ENCODE measurements at regions not wholly inside any gene's neighbourhood (a gene's known extent, or its start where the extent isn't known, plus 50 kb on each side); places are given as distances from the start of the nearest gene placed in this dataset.
"Not testable (repeated sequence)": the region's sequence is repeated elsewhere in the genome, so short reads cannot be mapped to it uniquely, and the experiment has no call there.

DNA sequence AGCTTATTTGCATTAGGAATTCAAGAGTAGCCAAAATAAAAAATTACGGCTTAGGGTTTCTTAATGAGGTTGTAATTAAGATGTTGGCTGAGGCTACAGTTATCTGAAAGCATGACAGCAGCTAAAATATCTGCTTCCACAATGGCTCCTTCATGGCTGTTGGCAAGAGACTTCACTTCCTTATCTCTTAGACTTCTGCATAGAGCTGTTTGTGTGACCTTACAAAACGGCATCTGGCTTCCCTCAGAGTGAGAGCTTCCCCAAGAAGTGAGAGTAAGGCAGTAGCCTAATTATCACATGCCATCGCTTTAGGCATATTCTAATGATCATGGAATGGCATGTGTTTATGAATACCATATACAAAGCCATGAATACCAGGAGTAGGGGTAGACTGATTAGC, 57.6 kb downstream of the CCDC59 start:
- DNase-seq: no peak

DNA sequence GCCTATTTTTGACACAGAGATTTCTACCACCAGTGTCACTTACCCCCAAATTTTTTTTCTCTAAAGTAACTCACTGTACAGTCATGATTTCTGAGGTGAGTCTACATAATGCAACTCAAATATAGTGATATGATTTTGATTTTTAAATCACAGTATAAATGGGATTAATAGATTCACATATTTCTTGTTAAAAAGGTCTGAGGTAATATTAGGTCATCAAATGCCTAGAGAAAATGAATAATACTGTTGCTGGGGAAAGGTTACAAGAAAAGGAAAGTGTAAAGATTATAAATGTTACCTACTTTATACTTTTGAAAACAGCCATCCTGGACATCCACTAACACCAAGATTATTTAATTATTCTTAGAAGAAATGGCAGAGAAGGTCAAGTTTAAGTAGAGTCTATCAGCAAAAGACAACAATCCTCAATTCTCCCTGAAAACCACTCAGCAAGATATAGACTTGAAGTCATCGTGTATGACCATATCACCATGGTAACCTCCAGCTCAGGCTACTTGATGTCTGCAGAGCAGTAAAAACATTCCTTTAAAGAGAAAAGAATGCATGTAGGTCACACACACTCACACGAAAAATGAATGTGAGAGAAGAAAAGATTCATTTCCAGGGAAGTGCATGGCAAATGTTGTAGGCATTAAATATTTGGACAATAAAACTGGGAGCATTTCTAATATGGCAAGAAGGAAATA, 58.7 kb downstream of the CCDC59 start:
- no peak for DNase-seq

DNA sequence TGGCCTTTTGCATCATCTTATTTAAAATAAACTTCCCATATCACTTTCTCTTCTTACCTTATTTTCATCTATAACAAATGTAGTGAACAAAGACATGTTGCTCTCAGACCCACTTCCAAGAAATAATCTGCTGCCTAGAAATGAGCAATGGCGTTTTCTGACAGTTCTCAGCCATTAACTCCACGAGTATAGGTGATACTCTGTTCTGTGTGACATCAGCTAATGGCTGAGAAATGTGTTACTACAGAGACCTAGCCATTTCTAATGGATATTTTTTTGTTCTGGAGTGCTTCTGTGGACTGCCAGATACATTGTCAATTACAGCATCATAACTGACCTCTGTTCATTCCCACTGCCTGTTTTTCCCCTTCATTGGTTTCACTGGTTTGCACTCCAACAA, 67.8 kb downstream of the CCDC59 start:
- DNase-seq: no peak

DNA sequence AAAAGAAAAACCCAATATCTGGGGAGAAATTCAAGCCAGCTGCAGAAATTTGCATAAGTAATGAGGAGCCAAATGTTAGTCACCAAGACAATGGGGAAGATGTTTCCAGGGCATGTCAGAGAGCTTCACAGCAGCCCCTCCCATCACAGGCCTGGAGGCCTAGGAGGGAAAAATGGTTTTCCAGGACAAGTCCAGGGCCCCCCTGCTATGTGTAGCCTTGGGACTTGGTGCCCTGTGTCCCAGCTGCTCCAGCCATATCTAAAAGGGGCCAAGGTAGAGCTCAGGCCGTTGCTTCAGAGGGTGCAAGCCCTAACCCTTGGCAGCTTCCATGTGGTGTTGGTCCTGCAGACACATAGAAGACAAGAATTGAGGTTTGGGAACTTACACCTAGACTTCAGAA, 76.9 kb downstream of the CCDC59 start:
- DNase-seq: not testable (repeated sequence)

DNA sequence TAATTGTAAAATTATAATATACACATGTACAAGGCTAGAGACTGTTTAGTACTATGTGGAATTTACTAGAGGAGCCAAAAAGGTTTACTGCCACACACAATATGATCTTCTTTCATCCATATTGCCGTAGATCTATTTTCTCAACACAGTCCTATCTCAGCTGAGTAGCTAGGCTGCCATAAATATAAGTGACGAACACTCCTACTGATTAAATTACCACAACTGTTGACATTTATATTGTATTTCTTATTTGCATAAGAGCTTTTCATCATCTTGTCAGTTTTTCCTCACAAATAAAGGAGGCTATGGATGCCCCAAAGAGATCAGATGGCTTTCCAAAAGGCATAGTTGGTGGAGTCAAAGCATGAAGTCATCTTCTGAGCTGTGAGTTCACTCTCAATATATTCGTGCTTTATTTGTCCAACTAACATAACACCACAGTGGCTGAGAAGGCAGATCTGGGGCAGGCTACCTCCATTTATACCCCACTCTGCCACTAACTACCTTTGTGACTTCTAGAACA, 78.6 kb downstream of the CCDC59 start:
- no peak for DNase-seq

DNA sequence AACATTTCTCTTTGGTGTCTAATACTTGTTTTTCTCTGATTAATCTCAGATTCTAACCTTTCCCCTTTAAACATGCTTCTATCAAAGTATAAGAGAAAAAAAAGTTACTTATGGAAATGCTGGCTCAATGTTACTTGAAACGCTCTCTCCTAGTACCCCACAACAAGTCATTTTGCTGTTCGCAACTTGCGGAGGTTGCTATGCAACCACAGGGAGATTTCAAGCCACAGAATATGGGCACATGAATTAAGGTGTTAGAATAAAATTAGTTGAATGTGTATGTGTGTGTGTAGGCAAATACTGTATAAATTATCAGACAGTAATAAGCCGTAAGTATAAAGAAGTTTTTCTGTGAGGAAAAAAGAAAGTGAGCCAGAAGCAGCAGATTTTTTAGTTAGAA, 80.6 kb downstream of the CCDC59 start:
- DNase-seq: no peak

DNA sequence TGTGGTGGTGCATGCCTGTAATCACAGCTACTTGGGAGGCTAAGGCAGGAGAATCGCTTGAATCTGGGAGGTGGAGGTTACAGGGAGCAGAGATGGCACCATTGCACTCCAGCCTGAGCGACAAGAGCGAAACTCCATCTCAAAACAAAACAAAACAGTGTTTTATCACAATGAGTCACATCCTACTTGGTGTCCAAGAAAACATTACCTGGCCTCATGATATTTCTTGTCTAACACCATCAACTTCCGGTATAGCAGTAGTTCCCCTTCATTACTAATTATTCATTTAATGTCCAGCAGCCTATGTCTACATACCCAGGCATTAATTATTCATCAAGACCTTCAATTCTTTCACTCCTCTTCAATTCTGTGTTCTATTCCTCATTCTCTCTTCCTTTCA, 115.5 kb downstream of the CCDC59 start:
- no peak for DNase-seq

DNA sequence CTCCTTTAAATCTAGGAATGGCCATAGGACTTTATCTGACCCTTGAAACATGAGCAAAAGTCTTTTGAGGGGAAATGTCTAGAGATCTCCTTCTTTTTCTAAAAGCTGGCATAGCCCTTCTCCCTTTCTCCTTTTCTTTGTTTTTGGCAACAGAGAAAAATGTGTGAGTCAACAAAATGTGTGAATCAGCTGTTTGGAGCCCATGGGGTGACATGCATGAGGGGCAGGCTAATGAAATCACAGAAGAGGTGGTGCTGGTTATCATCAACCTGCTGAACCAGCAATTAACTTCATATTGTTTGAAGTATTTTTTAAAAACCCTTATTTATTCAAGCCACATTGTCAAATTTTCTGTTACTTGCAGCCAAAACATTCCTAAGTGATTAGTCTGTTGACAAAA, 132.3 kb downstream of the CCDC59 start:
- no peak for DNase-seq

DNA sequence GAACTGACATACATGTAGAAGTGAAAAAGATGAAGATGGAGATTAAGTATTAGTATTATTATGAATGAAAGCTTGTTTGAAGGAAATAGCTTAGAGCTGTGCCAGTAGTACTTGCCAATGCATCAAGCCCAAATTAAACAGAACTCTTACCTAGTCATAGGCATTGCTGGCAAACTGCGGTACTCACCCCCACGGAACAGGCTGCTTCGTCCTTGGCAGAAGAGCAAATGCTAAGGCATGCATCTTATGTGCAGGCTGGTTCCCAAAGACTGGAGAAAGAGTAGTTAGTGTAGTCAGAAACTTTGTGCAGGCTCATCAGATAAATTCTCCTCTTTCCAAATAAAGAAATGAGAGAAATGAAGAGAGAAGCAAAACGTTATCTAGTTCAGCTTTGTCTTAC, 134.8 kb downstream of the CCDC59 start:
- peak in 1 of 51 donors; percentile 12 for DNase-seq

DNA sequence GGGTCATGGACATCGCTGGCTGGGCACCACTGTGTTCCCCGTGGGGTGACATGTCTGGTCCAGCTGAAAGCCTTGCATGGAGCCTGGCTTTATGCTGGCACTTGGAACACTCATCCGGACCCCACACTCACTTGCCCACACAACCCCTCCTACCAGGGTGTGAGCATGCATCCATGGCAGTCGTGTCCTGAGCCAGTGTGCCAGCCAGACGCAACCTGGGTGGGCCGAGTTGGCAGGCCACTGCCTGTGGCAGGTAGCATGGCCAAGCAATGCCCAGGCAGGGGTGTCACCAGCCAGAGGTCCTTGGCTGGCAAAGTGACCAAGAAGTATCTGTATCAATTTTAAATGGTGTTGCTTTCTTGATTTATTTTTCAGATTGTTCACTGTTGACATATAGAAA, 141.7 kb downstream of the CCDC59 start:
- DNase-seq: no peak

DNA sequence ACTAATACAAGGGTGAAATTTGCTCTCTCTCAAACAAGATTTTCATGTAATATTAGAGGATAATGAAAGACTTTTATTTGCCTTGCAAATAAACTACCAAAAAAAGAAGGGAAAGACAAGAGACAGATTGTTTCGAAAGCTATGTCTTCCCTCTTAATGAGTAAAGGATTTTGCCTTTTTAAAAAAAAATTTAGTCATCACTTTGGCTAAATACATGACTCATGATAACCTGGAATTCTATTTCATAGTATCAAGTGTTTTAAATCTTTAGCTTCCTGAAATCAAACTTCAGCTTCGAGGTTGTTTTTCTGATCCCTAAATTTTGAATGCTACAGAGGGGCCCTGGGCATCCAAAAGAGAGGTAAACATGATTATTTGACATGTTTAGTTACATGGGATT, 144.4 kb downstream of the CCDC59 start:
- no peak for DNase-seq

DNA sequence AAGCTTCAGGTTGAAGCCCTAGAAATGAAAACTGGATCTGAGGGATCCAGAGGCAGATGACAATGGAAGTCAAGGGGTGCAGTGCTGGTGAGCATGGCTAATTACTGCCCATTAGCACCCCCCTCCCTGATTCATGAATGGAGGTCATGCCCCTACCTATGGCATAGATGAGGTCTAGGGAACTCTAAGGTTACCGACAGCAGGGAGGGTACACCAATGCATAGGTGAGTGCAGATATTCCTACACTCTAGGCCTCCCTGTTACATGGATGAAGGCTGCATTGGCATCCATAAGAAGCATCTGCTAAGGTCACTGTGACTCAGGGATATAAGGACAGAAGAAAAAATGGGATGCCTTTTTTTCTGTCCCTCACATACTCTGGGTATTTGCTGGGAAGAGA, 147.3 kb downstream of the CCDC59 start:
- no peak for DNase-seq

DNA sequence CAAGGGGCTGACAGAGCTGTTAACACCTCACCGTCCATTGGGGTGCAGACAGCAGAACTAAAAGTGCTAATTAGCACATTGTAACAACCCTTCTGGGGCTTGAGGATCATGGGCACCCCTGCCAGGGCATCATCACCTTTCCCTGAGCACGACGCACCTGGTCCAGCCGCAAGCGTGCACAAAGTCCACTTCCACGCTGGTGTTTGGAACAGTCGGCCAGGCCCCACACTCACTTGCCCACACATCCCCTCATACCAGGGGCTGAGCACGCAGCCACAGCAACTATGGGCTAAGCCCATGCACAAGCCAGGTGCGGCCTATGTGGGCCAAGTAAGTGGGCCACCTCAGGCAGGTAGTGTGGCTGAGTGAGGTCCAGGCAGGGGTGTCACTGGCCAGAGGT, 148.7 kb downstream of the CCDC59 start:
- DNase-seq: no peak

DNA sequence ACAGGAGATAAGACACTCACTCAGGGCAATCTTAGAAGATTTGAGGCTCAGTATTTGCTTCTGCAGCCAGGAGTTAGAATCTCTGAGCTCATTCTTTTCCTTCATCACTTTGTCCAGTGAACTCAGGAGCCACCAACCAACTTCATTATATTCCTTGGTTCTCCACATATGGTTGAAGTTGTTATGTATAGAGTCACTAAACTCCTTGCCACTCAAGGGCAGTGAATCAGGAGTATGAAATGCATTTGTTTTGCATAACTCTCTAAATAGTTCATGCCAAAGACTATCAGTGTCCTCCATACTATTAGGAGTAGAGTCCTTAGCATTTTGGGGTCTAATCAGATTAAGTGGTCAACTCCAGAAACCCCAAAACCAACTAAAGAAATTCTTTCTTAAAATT, 150.6 kb downstream of the CCDC59 start:
- DNase-seq: no peak

DNA sequence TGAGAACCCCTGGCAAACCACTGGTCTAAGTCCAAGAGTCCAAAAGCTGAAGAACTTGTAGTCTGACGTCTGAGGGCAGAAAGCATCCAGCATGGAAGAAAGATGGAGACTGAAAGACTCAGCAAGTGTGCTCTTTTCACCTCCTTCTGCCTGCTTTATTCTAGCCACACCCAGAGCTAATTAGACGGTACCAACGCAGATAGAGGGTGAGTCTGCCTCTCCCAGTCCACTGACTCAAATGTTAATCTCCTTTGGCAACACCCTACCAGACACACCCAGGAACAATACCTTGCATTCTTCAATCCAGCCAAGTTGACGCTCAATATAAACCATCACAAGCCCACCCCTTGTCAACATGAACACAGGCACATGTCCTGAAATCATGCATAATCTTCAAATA, 155.1 kb downstream of the CCDC59 start:
- DNase-seq: no peak

DNA sequence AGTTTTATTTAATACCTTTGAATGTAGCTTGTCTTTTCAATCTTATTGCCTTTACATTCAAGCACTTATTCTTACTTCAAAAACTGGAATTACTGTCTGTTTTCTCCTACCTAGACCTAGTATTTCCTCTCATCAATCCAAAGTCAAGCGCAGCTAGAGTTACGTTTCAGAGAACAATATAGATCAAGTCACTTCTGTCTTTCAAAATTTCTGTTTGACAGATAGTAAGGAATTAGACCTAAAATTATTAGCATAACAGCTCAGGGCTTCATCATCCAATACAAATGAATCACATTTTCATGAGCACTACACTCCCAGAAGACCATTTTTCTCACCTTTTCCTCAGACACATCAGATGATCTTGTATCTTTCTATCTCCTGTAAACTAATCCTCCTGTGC, 170.6 kb downstream of the CCDC59 start:
- no peak for DNase-seq

DNA sequence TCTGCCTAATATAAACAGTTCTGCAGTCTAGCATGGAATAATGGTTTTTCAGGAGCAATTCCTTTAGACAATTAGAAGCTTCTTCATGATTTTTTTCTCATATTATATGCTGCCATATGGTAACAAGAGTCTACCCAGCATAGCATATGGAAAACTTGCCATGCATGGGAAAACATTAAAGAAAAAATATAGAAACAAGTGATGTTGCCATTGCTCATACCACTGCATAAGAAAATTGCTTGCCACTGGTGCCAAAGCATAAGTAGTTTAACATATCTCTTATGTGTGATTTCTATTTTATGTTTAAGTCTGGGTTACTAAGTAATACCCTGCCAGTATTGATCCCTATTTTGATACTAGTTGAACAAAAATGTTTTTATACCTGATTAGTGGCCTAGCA, 171.2 kb downstream of the CCDC59 start:
- no peak for DNase-seq

DNA sequence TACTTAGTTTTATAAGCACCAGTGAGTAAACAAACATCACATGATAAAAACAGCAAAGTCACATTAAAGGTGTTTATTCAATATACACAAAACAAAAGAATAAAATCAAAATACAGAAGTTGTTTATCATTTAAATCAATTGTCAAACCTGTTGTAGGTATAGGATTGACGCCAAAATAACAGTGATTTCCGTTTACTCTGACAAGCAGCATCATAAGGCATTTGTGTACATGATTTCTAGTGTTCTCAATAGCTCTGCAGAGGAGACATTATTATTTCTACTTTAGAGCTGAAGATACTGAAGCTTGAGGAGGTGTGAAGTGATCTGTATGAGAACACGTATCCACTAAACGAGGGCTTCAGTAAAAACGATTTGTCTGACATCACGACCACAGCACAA, 171.9 kb downstream of the CCDC59 start:
- DNase-seq: no peak

DNA sequence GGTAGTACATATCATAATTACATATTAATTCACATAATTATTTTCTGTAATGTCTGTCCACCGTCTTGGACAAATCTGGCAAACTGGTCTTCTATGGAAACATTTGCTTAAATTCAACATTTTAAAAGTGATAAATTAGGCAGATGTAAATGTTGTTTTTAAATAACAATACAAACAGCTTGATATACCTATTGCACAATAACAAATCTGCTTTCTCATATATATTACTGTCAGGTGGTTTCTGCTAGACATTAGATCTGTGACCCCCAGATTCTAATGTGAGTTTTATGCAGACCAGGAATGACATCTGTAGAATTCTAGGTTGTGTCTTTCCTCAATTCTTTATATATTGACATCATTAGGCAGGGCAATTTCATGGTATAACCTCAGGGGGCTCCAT, 173.3 kb downstream of the CCDC59 start:
- DNase-seq: no peak

DNA sequence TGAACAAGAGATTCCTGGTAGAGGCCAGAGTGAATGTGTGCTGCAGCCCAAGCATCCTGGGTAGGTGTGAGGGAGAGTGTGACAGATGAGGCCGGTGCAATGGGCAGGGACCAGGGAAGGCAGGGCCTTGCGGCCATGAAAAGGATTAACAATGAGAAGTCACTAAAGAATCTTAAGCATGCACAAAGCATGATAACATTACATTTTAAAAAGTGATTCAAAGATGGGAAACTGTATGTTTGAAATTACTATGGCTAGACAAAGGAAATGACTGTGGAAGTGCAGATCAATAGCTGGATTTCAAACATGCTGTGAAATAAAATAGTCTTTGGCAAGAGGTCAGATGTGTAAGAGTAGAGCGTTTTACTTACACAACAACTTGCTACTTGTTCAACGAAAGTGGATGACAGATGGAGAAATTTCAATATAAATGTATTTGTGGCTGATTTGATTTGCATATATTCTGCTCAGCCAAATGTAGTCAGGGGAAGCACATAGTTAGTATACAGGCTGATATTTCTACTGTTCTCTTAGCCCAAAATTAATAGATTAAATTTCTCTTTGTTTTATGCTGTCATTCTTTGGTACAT, 175.5 kb downstream of the CCDC59 start:
- no peak for DNase-seq

DNA sequence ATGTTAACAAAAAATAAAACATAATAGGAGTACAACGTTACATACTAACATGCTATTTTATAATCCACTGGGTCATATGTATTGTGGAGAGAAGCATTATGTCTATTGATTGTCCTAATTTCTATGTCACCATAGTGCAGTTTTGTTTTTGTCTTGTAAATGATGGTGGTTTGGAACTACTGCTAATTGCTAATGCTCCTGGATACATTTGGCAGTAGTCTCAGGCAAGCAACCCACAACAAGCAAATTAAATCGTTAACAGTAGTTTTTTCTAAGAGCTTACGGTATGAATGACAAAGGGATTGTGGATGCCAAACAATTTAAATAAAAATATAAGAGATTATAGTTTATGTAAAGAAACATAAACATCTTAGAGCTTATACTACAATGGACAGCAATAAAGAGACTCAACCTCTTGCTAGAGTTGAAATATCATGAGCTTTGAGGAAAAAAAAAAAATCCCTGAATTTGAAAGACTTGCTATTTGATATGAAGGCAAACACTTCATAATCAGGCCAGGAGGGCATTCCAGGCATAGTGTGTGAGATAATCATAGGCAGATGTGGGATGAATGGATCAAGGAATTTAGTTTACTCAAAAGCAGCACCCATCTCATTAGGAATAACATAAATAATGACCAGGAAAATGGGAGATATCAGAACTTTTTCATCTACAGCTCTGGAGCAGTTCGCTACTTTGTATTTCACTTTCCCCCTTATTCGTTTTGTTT, 181.3 kb downstream of the CCDC59 start:
- DNase-seq: no peak

DNA sequence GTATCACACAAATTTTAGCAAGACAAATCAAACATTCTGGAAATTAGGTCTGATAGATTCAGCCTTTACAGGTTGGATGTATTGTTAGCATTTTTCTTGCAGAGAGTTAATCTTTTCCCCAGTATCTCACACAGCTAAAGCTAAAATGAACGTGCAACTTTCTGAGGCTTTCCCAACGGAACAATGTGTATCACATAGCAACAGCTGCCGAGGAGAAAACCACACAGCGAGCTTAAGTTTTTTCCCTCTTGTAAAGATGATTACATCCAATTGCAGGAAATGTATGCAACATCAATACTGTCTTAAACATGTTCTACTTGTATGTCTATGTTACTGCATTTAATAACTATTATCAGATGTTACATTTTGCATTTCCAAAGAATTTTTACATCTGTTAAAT, 182.2 kb downstream of the CCDC59 start:
- DNase-seq: peak in 1 of 51 donors; percentile 1

DNA sequence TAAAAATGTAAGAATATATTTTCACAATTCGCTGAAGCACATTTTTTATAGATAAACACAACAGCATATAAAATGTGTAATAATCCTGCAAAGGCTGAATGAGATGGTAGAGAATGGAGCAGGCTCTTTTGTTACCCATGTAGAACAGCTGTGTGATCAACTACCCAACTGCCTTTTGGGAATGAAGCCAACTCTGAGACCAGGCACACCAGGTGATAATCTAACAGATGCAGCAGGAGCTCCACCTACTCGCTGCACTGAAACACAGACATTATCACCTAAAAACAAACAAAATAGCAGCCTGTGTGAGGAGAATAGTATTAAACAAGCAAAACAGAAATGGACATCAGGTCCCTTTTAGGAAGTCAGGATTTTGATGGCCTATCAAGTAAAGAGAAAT, 183.3 kb downstream of the CCDC59 start:
- no peak for DNase-seq

Measured in hypothalamus (tissue), 51 donors.